ENCODE measurements at regions not wholly inside any gene's neighbourhood (a gene's known extent, or its start where the extent isn't known, plus 50 kb on each side); places are given as distances from the start of the nearest gene placed in this dataset.

GRCh38 chr6:209432-210103 is 82.7 kb upstream of the DUSP22 start:
- DNase-seq (ENCODE audit: low read depth) = peak; percentile 56

GRCh38 chr6:210104-210456 is 82.2 kb upstream of the DUSP22 start:
- no peak for DNase-seq (ENCODE audit: low read depth)

GRCh38 chr6:210778-211374 is 81.4 kb upstream of the DUSP22 start:
- DNase-seq (ENCODE audit: low read depth) = no peak

- no peak for DNase-seq (ENCODE audit: low read depth)
Measured at GRCh38 chr6:211871-212497, 80.3 kb upstream of the DUSP22 start.

GRCh38 chr6:213284-213683 is 79.0 kb upstream of the DUSP22 start:
- DNase-seq (ENCODE audit: low read depth) = no peak

GRCh38 chr6:214428-214827 is 77.9 kb upstream of the DUSP22 start:
- no peak for DNase-seq (ENCODE audit: low read depth)

- peak; percentile 67 for DNase-seq (ENCODE audit: low read depth)
Measured at GRCh38 chr6:215335-216034, 76.8 kb upstream of the DUSP22 start.

- DNase-seq (ENCODE audit: low read depth) = no peak
Measured at GRCh38 chr6:217048-217659, 75.1 kb upstream of the DUSP22 start.

GRCh38 chr6:218153-219018 is 73.9 kb upstream of the DUSP22 start:
- no peak for DNase-seq (ENCODE audit: low read depth)

GRCh38 chr6:219019-219570 is 73.2 kb upstream of the DUSP22 start:
- DNase-seq (ENCODE audit: low read depth) = no peak

- DNase-seq (ENCODE audit: low read depth) = no peak
Measured at GRCh38 chr6:219641-220198, 72.6 kb upstream of the DUSP22 start.

- no peak for DNase-seq (ENCODE audit: low read depth)
Measured at GRCh38 chr6:220312-220711, 72.0 kb upstream of the DUSP22 start.

- no peak for DNase-seq (ENCODE audit: low read depth)
Measured at GRCh38 chr6:220721-221475, 71.4 kb upstream of the DUSP22 start.

GRCh38 chr6:221531-222349 is 70.5 kb upstream of the DUSP22 start:
- DNase-seq (ENCODE audit: low read depth) = no peak

- no peak for DNase-seq (ENCODE audit: low read depth)
Measured at GRCh38 chr6:222468-222867, 69.8 kb upstream of the DUSP22 start.

- no peak for DNase-seq (ENCODE audit: low read depth)
Measured at GRCh38 chr6:223136-223535, 69.2 kb upstream of the DUSP22 start.

GRCh38 chr6:223763-224162 is 68.5 kb upstream of the DUSP22 start:
- DNase-seq (ENCODE audit: low read depth) = no peak

- no peak for DNase-seq (ENCODE audit: low read depth)
Measured at GRCh38 chr6:224350-224749, 67.9 kb upstream of the DUSP22 start.

GRCh38 chr6:225121-225721 is 67.1 kb upstream of the DUSP22 start:
- peak; percentile 71 for DNase-seq (ENCODE audit: low read depth)
